Heart left ventricle (tissue), 13 donors: ENCODE measurements at regions not wholly inside any gene's neighbourhood (a gene's known extent, or its start where the extent isn't known, plus 50 kb on each side); places are given as distances from the start of the nearest gene placed in this dataset.

ENCODE experiments used
- POLR2A ChIP-seq, 2 donors: fragments of 450-650 bp; IDR thresholded peaks; one replicate each; pipeline ENCODE4 v1.6.1; 2017; ENCODE audit warnings: antibody characterized with exemption in 2 of 2, mild to moderate bottlenecking in 2 of 2, moderate library complexity in 2 of 2
- TF ChIP-seq, protein P1 (sequence below), 12 donors: fragments of 200-600 bp; sonication (generic) in 4 of 12; IDR thresholded peaks; one replicate each; pipeline versions ENCODE4 v1.5.0 to v1.8.0; 2018 to 2022; ENCODE audit warnings: antibody characterized with exemption in 12 of 12, mild to moderate bottlenecking in 5 of 12
- donor health status: ischemic (EF 13 %, LVEDD 7.1; RV severe dilation, severe dysfunction).
- donor health status: DM: no; HTN: yes; CAD: no.
- donor health status: DM: no; HTN: no; CAD: no.
- donor health status: ischemic (EF 25% LVEDD 6.9; RV normal size, moderate dysfunction).
- donor health status: ischemic (EF 25% LVEDD 5.7; RV mildly dilated, moderate dysfunction).
- donor health status: ischemic (EF 35%, LVEDD 5.7; RV mildly dilated, moderate dysfunction).
- donor health status: nonischemic (EF 11% LVEDD 7.7; RV severe dilation, severe dysfunction).
- donor health status: DM: yes; HTN: yes; CAD: no.
- donor health status: PGD.
- donor health status: ischemic (EF 29% LVEDD 5.4; RV normal size, mild dysfunction).
- donor health status: nonischemic (EF 23%, LVEDD 6.1; RV moderate dilation, normal function).

DNA sequence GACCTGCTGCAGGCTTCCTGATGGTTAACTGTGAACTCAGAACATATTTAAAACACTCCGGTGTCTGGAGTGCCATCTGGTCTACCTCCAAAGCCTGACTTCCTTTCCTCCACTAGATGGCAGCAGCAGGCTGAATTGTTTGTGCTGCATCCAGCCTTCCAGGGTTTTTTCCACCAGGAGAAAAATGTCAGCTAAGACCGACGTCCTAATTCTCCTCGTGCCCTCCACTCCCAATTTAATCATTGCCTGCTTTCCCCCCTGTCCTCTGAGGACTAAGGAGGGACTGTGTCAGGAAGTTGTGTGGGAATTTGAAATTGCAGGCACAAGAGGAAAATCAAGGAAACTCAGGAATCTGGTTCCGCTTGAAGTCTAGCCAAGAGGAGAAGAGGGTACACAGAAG lies 165.2 kb upstream of the UMPS start:
- TF ChIP-seq POLR2A (IDR thresholded peaks at IDR 0.05): no peak
- TF ChIP-seq, protein P1, sequence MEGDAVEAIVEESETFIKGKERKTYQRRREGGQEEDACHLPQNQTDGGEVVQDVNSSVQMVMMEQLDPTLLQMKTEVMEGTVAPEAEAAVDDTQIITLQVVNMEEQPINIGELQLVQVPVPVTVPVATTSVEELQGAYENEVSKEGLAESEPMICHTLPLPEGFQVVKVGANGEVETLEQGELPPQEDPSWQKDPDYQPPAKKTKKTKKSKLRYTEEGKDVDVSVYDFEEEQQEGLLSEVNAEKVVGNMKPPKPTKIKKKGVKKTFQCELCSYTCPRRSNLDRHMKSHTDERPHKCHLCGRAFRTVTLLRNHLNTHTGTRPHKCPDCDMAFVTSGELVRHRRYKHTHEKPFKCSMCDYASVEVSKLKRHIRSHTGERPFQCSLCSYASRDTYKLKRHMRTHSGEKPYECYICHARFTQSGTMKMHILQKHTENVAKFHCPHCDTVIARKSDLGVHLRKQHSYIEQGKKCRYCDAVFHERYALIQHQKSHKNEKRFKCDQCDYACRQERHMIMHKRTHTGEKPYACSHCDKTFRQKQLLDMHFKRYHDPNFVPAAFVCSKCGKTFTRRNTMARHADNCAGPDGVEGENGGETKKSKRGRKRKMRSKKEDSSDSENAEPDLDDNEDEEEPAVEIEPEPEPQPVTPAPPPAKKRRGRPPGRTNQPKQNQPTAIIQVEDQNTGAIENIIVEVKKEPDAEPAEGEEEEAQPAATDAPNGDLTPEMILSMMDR (IDR thresholded peaks at IDR 0.05): peak; percentile 87 to 98 (median 90)
